Upper lobe of right lung (tissue), 1 donor: ENCODE measurements at regions not wholly inside any gene's neighbourhood (a gene's known extent, or its start where the extent isn't known, plus 50 kb on each side); places are given as distances from the start of the nearest gene placed in this dataset.

Experiments used
- ATAC-seq: fragments of 200-7000 bp; cut with Tn5 transposase; one replicate; pipeline ENCODE4 v1.9.1; 2020; ENCODE audit warnings: mild to moderate bottlenecking, moderate library complexity
- DNase-seq: peaks from one replicate; pipeline ENCODE4 v3.0.0-alpha.2; 2020
- H3K27ac ChIP-seq: fragments of 200-600 bp; one replicate; pipeline ENCODE4 v1.8.0; 2022
- H3K27me3 ChIP-seq: fragments of 200-600 bp; one replicate; pipeline ENCODE4 v1.8.0; 2022; ENCODE audit warnings: mild to moderate bottlenecking
- H3K36me3 ChIP-seq: fragments of 200-600 bp; one replicate; pipeline ENCODE4 v1.8.0; 2022
- H3K4me1 ChIP-seq: fragments of 200-600 bp; one replicate; pipeline ENCODE4 v1.8.0; 2022
- H3K4me3 ChIP-seq: fragments of 200-600 bp; one replicate; pipeline ENCODE4 v1.8.0; 2022; ENCODE audit warnings: mild to moderate bottlenecking
- H3K9me3 ChIP-seq: fragments of 200-600 bp; one replicate; pipeline ENCODE4 v1.8.0; 2022
- intact Hi-C: fragments of 100-400 bp; cut with DNase I; formaldehyde crosslinking; loops from one replicate; pipeline ENCODE4 v1.11.0; 2022
- TF ChIP-seq, protein P1 (sequence below): fragments of 200-600 bp; IDR thresholded peaks from one replicate; pipeline ENCODE4 v1.8.0; 2022; ENCODE audit warnings: antibody characterized with exemption
- donor health status: DM: no; HTN: yes; CAD: no; lungs with severe emphysema.

GRCh38 chr16:75780669-75781068 is 54.4 kb upstream of the CPHXL start:
- TF ChIP-seq, protein P1, sequence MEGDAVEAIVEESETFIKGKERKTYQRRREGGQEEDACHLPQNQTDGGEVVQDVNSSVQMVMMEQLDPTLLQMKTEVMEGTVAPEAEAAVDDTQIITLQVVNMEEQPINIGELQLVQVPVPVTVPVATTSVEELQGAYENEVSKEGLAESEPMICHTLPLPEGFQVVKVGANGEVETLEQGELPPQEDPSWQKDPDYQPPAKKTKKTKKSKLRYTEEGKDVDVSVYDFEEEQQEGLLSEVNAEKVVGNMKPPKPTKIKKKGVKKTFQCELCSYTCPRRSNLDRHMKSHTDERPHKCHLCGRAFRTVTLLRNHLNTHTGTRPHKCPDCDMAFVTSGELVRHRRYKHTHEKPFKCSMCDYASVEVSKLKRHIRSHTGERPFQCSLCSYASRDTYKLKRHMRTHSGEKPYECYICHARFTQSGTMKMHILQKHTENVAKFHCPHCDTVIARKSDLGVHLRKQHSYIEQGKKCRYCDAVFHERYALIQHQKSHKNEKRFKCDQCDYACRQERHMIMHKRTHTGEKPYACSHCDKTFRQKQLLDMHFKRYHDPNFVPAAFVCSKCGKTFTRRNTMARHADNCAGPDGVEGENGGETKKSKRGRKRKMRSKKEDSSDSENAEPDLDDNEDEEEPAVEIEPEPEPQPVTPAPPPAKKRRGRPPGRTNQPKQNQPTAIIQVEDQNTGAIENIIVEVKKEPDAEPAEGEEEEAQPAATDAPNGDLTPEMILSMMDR = no peak
- no peak for ATAC-seq
- peaks cover 12% of the 10 kb centered on the region for H3K27me3 ChIP-seq

GRCh38 chr16:75781683-75782343 is 55.5 kb upstream of the CPHXL start:
- peaks cover 12% of the 10 kb centered on the region for H3K27me3 ChIP-seq
- TF ChIP-seq, protein P1 = no peak
- no peaks in the 10 kb centered on the region for H3K9me3 ChIP-seq
- H3K4me3 ChIP-seq = no peak overlapping the region
- DNase-seq (no peak), ATAC-seq (no peak)
- no peak overlapping the region for H3K27ac ChIP-seq
- no peaks in the 10 kb centered on the region for H3K4me1 ChIP-seq
- intact Hi-C loops = no loop called here
- no peaks in the 10 kb centered on the region for H3K36me3 ChIP-seq

More at GRCh38 chr16:75780669-75781068, 54.4 kb upstream of the CPHXL start:
- Histone ChIP-seq H3K36me3 (no peaks in the 10 kb centered on the region), H3K27ac (no peak overlapping the region), H3K4me1 (no peaks in the 10 kb centered on the region), H3K9me3 (no peaks in the 10 kb centered on the region), H3K4me3 (no peak overlapping the region)
- intact Hi-C loops = no loop called here
- DNase-seq = no peak

DNA sequence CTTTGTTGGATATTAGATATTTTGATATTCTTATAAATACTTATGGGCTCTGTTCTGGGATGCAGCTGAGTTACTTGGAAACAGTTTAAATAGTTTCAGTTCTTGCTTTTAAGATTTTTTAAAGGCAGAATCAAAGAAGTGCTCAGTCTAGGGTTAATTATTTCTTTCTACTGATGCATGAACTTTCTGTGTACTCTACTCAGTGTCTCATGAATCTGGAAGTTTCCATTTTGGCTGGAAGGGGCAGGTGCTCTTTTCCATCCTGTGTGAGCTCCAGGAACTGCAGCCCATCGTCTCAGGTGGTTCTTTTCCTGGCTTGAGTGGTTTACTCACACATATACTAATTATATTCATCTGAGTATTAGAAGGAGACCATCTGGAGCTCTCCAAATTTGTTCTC is 61.1 kb upstream of the CPHXL start:
- Histone ChIP-seq H3K9me3 (no peaks in the 10 kb centered on the region), H3K27me3 (peaks cover 12% of the 10 kb centered on the region), H3K27ac (no peak overlapping the region), H3K4me3 (no peak overlapping the region), H3K4me1 (no peaks in the 10 kb centered on the region), H3K36me3 (no peaks in the 10 kb centered on the region)
- DNase-seq (no peak), ATAC-seq (no peak)
- TF ChIP-seq, protein P1 = no peak
- intact Hi-C loops = no loop called here

GRCh38 chr16:75789237-75789636 is 62.9 kb upstream of the CPHXL start:
- Histone ChIP-seq H3K27me3 (peaks cover 9% of the 10 kb centered on the region), H3K36me3 (no peaks in the 10 kb centered on the region), H3K27ac (no peak overlapping the region), H3K4me1 (no peaks in the 10 kb centered on the region), H3K9me3 (no peaks in the 10 kb centered on the region), H3K4me3 (no peak overlapping the region)
- DNase-seq = no peak
- TF ChIP-seq, protein P1 = peak; percentile 90
- intact Hi-C loops = no loop called here
- peak; percentile 73 for ATAC-seq

DNA sequence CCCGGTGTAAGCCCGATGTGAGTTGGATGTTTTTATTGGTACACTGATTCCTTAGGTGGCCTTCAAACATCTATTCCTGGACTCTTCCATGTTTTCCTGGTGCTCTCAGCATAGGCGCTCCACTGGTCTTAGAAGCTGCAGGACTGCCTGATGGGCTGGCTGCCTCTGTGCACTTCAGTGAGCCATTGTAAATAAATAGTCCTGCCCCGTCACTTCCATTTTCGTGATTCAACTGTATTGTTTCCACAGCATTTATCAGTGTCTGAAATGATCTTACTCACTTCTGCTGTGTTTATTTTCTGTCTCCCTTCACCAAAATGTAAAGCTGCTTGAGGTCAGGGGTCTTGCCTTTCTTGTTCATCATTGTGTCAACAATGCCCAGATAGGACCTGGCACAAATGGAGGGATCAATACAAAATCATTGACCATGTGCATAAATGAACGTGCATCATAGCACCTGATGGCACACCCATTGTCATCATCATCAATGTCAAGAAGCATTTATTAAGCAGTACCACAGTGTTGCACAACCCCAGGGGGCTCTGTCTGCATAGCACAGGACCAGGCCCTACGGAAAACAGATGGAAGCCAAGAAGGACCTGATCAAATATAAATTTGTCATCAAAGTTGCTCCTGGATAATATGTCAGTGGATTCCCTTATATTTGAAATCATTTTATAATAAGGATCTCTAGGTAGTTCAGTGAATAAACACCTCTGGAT is 66.6 kb upstream of the CPHXL start:
- no peaks in the 10 kb centered on the region for H3K36me3 ChIP-seq
- no peaks in the 10 kb centered on the region for H3K9me3 ChIP-seq
- intact Hi-C loops = no loop called here
- H3K4me3 ChIP-seq = no peak overlapping the region
- peaks cover 3% of the 10 kb centered on the region for H3K27me3 ChIP-seq
- no peak for ATAC-seq
- H3K4me1 ChIP-seq = no peaks in the 10 kb centered on the region
- DNase-seq = no peak
- TF ChIP-seq, protein P1 = no peak
- H3K27ac ChIP-seq = no peak overlapping the region
